ENCODE measurements at regions not wholly inside any gene's neighbourhood (a gene's known extent, or its start where the extent isn't known, plus 50 kb on each side); places are given as distances from the start of the nearest gene placed in this dataset.

DNA sequence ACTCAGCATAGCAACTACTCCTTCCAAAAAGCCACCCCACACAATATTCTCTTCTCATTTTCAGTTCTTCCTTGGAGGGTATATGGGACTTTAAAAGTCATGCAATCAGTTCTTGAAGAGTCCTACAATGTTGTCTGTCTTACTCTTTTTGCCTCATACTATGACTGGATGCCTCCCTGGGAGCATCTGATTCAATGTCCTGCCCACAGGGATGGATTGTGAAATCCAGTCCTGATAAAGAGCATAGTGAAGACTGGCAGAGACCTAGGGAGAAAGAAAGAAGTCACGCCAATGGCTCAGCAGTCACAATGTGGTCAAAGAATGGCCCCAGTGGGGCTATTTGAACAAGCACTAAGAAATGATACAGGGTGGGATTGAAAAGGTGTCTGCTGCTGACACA lies 155.1 kb upstream of the SERPINE2 start:
- TF ChIP-seq, protein P1, sequence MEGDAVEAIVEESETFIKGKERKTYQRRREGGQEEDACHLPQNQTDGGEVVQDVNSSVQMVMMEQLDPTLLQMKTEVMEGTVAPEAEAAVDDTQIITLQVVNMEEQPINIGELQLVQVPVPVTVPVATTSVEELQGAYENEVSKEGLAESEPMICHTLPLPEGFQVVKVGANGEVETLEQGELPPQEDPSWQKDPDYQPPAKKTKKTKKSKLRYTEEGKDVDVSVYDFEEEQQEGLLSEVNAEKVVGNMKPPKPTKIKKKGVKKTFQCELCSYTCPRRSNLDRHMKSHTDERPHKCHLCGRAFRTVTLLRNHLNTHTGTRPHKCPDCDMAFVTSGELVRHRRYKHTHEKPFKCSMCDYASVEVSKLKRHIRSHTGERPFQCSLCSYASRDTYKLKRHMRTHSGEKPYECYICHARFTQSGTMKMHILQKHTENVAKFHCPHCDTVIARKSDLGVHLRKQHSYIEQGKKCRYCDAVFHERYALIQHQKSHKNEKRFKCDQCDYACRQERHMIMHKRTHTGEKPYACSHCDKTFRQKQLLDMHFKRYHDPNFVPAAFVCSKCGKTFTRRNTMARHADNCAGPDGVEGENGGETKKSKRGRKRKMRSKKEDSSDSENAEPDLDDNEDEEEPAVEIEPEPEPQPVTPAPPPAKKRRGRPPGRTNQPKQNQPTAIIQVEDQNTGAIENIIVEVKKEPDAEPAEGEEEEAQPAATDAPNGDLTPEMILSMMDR (optimal IDR thresholded peaks at IDR 0.05 in 1 of 3, IDR thresholded peaks at IDR 0.05 in 1 of 3, conservative IDR thresholded peaks at IDR 0.05 in 1 of 3; ENCODE audit: extremely low read depth in 1 of 3, insufficient read depth in 2 of 3, low read length in 3 of 3), result no peak
- TF ChIP-seq EZH2 (IDR thresholded peaks at IDR 0.05; ENCODE audit: low read length), result no peak
